ENCODE measurements at regions not wholly inside any gene's neighbourhood (a gene's known extent, or its start where the extent isn't known, plus 50 kb on each side); places are given as distances from the start of the nearest gene placed in this dataset.
"Not testable (repeated sequence)": the region's sequence is repeated elsewhere in the genome, so short reads cannot be mapped to it uniquely, and the experiment has no call there.

GRCh38 chr11:87575088-87575487, 537.4 kb downstream of the TMEM135 start:
- in situ Hi-C loops (cut with HindIII; ENCODE audit: low sequenced_read_pairs) = no loop called here

GRCh38 chr11:87574193-87574592, 536.5 kb downstream of the TMEM135 start:
- in situ Hi-C loops (cut with HindIII; ENCODE audit: low sequenced_read_pairs) = no loop called here

GRCh38 chr11:87573708-87574107, 536.0 kb downstream of the TMEM135 start:
- in situ Hi-C loops (cut with HindIII; ENCODE audit: low sequenced_read_pairs) = no loop called here

DNA sequence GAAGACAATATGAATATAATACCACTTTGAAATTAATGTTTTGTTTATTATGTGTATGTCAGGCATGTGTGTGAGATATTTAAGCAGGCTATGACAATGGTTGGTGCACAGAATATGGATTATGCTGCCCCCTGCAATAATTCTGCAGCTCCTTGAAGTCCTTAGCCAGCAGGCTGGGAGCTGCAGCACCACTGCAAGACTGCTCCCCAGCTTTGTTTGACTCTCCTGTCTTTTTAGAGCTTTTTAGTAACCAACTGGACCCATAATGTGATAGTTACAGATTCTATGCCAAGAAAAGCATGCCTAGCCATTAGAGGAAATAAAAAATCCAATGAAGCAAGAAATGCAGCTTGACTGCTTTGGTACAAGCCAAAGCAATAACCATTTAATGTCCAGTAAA, 535.1 kb downstream of the TMEM135 start:
- in situ Hi-C loops (cut with HindIII; ENCODE audit: low sequenced_read_pairs) = no loop called here

- in situ Hi-C loops (cut with HindIII; ENCODE audit: low sequenced_read_pairs) = no loop called here
These were observed 522.6 kb downstream of the TMEM135 start for GRCh38 chr11:87560352-87560751.

- in situ Hi-C loops (cut with HindIII; ENCODE audit: low sequenced_read_pairs) = not testable (repeated sequence)
These were observed 522.1 kb downstream of the TMEM135 start for GRCh38 chr11:87559852-87560251.

DNA sequence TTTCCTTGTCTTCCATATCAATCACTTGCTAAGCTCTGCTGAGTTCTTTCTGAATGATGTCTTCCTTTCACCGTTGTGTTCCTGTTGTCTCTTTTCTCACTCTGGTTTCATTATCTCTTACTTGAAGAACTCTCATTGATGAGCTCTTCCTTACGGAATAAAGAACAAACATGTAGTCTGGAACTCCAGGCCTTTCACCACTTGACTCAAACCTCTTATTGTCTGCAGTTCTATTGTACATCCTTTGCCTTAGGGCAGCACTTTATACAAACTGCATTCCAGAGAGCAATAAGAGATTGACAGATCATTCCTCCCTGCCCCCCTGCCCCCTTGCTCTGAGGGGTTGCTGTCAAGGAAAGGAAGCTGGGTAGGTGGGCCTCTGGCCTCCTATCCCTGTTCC, 517.4 kb downstream of the TMEM135 start:
- in situ Hi-C loops (cut with HindIII; ENCODE audit: low sequenced_read_pairs) = no loop called here

- in situ Hi-C loops (cut with HindIII; ENCODE audit: low sequenced_read_pairs) = no loop called here
These were observed 511.1 kb downstream of the TMEM135 start for GRCh38 chr11:87548797-87549196.

- in situ Hi-C loops (cut with HindIII; ENCODE audit: low sequenced_read_pairs) = no loop called here
These were observed 508.1 kb downstream of the TMEM135 start for GRCh38 chr11:87545858-87546257.

DNA sequence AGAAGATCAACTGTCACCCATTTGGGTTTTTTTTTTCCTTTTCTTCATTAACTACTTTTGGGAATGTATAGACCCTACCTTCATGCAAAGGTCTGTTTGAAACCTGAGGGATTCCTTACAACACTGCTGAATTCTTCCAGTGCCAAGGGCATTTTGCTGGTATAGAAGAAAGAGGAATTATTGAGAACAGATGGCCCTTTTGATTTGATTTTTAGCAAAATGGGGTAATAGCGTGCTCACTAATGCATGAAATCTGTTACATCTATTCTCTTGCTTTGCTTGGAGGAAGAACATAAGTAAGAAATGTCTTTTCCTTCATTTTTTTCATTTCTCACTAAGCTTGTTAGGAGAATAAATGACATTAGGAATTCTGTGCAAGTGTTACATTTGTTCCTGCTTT, 501.9 kb downstream of the TMEM135 start:
- in situ Hi-C loops (cut with HindIII; ENCODE audit: low sequenced_read_pairs) = no loop called here

- in situ Hi-C loops (cut with HindIII; ENCODE audit: low sequenced_read_pairs) = no loop called here
These were observed 498.8 kb downstream of the TMEM135 start for GRCh38 chr11:87536565-87536964.

DNA sequence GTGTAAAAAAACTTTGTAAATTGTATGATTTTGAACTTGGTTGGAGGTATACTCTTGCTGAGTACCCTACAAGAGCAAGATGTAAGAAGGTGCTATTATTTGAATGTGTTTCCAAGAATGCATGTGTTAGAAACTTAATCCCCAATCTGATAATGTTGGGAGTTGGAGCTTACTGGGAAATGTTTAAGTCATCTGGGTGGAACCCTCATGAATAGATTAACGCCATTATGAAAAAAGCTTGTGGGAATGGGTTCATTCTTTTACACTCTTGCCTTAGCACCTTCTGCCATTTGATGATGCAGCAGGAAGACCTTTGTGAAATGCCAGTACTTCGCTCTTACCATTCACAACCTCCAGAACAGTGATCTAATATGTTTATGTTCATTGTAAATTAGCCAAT, 498.3 kb downstream of the TMEM135 start:
- in situ Hi-C loops (cut with HindIII; ENCODE audit: low sequenced_read_pairs) = no loop called here

GRCh38 chr11:87535513-87535912, 497.8 kb downstream of the TMEM135 start:
- in situ Hi-C loops (cut with HindIII; ENCODE audit: low sequenced_read_pairs) = no loop called here

GRCh38 chr11:87531835-87532234, 494.1 kb downstream of the TMEM135 start:
- in situ Hi-C loops (cut with HindIII; ENCODE audit: low sequenced_read_pairs) = not testable (repeated sequence)

DNA sequence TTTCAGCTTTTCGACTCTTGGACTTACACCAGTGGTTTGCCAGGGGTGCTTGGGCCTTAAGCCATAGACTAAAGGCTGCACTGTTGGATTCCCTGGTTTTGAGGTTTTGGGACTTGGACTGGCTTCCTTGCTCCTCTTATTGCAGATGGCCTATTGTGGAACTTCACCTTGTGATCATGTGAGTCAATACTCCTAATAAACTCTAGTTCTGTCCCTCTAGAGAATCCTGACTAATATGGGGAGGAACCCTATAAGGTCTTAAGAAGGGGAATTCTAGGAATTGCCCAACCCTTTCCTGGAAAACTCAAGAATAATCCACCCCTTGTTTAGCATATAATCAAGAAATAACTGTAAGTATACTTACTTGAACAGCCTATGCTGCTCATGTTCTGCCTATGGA, 491.8 kb downstream of the TMEM135 start:
- in situ Hi-C loops (cut with HindIII; ENCODE audit: low sequenced_read_pairs) = no loop called here

GRCh38 chr11:87528752-87529151, 491.0 kb downstream of the TMEM135 start:
- in situ Hi-C loops (cut with HindIII; ENCODE audit: low sequenced_read_pairs) = no loop called here

DNA sequence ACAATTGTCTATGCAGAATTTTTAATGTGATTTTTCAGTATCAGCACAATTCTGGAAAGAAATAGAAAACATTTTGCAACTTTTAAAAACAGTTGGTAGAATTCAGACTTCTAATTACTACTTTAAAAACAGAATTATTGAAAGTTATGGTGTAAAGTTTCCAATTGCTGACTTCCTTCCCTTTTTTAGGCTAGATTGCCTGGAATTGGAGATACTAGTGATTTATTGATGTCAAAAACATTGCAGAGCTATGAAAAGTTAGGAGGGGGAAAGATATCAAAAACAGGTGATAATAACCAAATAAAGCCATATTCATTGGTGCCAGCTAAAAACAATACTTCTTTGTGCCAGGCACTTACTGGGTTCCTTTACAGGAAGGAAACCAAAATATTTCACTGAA, 485.5 kb downstream of the TMEM135 start:
- in situ Hi-C loops (cut with HindIII; ENCODE audit: low sequenced_read_pairs) = no loop called here

- in situ Hi-C loops (cut with HindIII; ENCODE audit: low sequenced_read_pairs) = no loop called here
These were observed 480.5 kb downstream of the TMEM135 start for GRCh38 chr11:87518266-87518665.

GRCh38 chr11:87517351-87517750, 479.6 kb downstream of the TMEM135 start:
- in situ Hi-C loops (cut with HindIII; ENCODE audit: low sequenced_read_pairs) = no loop called here

- in situ Hi-C loops (cut with HindIII; ENCODE audit: low sequenced_read_pairs) = not testable (repeated sequence)
These were observed 470.0 kb downstream of the TMEM135 start for GRCh38 chr11:87507722-87508121.

DNA sequence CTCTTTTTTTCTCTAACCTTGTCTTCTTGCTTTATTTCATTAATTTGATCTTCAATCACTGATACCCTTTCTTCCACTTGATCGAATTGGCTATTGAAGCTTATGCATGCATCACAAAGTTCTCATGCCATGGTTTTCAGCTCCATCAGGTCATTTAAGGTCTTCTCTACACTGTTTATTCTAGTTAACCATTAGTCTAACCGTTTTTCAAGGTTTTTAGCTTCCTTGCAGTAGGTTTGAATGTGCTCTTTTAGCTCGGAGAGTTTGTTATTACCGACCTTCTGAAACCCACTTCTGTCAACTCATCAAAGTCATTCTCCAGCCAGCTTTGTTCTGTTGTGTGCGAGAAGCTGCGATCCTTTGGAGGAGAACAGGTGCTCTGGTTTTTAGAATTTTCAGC, 469.2 kb downstream of the TMEM135 start:
- in situ Hi-C loops (cut with HindIII; ENCODE audit: low sequenced_read_pairs) = not testable (repeated sequence)

DNA sequence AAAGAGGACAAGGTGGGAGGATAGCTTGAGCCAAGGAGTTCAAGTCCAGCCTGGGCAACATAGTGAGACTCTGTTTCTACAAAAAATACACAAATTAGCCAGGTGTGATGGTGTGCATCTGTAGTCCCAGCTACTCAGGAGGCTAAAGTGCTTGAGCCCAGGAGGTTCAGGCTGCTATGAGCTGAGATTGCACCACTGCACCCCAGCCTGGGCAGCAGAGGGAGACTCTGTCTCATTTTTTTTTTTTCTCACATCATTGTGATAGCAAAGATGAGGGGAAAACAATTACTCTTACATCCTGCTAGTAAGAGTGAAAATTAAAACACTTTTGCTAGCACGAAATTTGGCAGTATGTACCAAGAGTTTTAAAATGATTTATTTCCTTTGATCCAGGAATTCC, 463.7 kb downstream of the TMEM135 start:
- in situ Hi-C loops (cut with HindIII; ENCODE audit: low sequenced_read_pairs) = no loop called here

- in situ Hi-C loops (cut with HindIII; ENCODE audit: low sequenced_read_pairs) = not testable (repeated sequence)
These were observed 457.2 kb downstream of the TMEM135 start for GRCh38 chr11:87494936-87495335.

- in situ Hi-C loops (cut with HindIII; ENCODE audit: low sequenced_read_pairs) = not testable (repeated sequence)
These were observed 456.3 kb downstream of the TMEM135 start for GRCh38 chr11:87494026-87494425.
